ENCODE measurements at regions not wholly inside any gene's neighbourhood (a gene's known extent, or its start where the extent isn't known, plus 50 kb on each side); places are given as distances from the start of the nearest gene placed in this dataset.

DNA sequence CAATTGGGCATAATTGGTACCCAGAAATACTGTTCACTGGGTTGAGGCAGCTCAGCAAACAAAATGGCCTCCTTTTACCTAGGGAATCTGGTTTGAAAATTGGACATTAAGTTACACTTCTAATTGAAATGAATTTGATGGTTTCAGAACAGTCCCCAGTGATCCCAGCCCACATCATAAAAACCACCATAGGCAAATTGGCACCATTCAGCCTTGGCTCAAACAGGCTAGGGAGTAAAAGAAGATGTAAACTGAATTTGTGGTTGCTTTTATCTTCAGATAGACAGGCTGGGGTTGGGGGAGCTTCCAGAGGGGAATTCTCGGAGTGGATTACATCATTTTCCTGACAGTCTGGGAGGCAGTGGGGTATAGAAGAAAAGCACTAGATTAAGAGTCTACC, 576.5 kb downstream of the MID1IP1 start:
- dilution Hi-C loops (cut with MboI; ENCODE audit: extremely low pct_ligation_motif_present, low sequenced_read_pairs) = no loop called here
- no peaks in the 10 kb centered on the region for H3K36me3 ChIP-seq (ENCODE audit: control insufficient read depth in 2 of 2, extremely low read depth in 1 of 2, insufficient read depth in 2 of 2, low read length in 2 of 2)

DNA sequence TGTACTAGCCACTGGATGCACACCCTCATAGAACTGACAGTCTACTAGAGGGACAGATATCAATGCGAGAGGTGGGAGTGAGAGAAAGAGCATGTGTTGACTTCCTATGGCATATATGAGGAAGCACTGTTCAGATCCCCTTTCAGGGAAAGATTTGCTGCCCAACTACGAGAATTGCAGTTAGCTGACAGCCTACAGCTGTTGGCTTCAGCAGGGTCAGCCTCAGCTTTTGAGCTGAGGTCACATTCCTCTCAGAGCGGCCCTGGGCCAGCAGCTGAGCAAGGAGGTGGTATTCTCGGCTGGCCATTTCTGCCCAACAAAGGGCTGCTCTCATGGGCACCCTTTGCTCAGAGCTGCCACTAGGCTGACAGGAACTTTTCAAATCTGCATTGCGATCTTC, 580.2 kb downstream of the MID1IP1 start:
- H3K9me1 ChIP-seq (ENCODE audit: control insufficient read depth, extremely low read depth, insufficient read depth, low read length) = no peaks in the 10 kb centered on the region
- no peak overlapping the region for H3K27ac ChIP-seq (ENCODE audit: control insufficient read depth, insufficient read depth, low read length)
- H3K4me3 ChIP-seq (ENCODE audit: control insufficient read depth in 2 of 3, extremely low read depth in 1 of 3, insufficient read depth in 2 of 3, low read depth in 1 of 3, low read length in 3 of 3) = no peak overlapping the region
- no peak for TF ChIP-seq EZH2 (IDR thresholded peaks at IDR 0.05; ENCODE audit: low read length)
- TF ChIP-seq, protein P1, sequence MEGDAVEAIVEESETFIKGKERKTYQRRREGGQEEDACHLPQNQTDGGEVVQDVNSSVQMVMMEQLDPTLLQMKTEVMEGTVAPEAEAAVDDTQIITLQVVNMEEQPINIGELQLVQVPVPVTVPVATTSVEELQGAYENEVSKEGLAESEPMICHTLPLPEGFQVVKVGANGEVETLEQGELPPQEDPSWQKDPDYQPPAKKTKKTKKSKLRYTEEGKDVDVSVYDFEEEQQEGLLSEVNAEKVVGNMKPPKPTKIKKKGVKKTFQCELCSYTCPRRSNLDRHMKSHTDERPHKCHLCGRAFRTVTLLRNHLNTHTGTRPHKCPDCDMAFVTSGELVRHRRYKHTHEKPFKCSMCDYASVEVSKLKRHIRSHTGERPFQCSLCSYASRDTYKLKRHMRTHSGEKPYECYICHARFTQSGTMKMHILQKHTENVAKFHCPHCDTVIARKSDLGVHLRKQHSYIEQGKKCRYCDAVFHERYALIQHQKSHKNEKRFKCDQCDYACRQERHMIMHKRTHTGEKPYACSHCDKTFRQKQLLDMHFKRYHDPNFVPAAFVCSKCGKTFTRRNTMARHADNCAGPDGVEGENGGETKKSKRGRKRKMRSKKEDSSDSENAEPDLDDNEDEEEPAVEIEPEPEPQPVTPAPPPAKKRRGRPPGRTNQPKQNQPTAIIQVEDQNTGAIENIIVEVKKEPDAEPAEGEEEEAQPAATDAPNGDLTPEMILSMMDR (optimal IDR thresholded peaks at IDR 0.05 in 1 of 3, IDR thresholded peaks at IDR 0.05 in 1 of 3, conservative IDR thresholded peaks at IDR 0.05 in 1 of 3; ENCODE audit: extremely low read depth in 1 of 3, insufficient read depth in 2 of 3, low read length in 3 of 3) = no peak
- no peak overlapping the region for H3K4me2 ChIP-seq (ENCODE audit: control insufficient read depth, extremely low read depth, insufficient read depth, low read depth, low read length)
- no peaks in the 10 kb centered on the region for H3K36me3 ChIP-seq (ENCODE audit: control insufficient read depth in 2 of 2, extremely low read depth in 1 of 2, insufficient read depth in 2 of 2, low read length in 2 of 2)
- no peaks in the 10 kb centered on the region for H3K79me2 ChIP-seq (ENCODE audit: control insufficient read depth, insufficient read depth, low read length)
- H4K20me1 ChIP-seq (ENCODE audit: control insufficient read depth, extremely low read depth, insufficient read depth, low read length) = no peaks in the 10 kb centered on the region
- H3K4me1 ChIP-seq (ENCODE audit: control insufficient read depth, extremely low read depth, insufficient read depth, low read length) = no peaks in the 10 kb centered on the region
- dilution Hi-C loops (cut with MboI; ENCODE audit: extremely low pct_ligation_motif_present, low sequenced_read_pairs) = no loop called here
- H3K9ac ChIP-seq (ENCODE audit: control insufficient read depth, extremely low read depth, insufficient read depth, low read length) = no peak overlapping the region
- no peak for FAIRE-seq
- peaks cover 7% of the 10 kb centered on the region for H3K27me3 ChIP-seq (ENCODE audit: control insufficient read depth, extremely low read depth, insufficient read depth, low read length)
- no peak overlapping the region for H2AFZ ChIP-seq (ENCODE audit: control insufficient read depth, low read length)
- no peaks in the 10 kb centered on the region for H3K9me3 ChIP-seq (ENCODE audit: control insufficient read depth, low read depth, low read length)
- DNase-seq (ENCODE audit: low read depth, low spot score) = no peak

More for the DNA sequence above, 576.5 kb downstream of the MID1IP1 start:
- DNase-seq (ENCODE audit: low read depth, low spot score) (no peak), FAIRE-seq (no peak)
- H3K9me1 ChIP-seq (ENCODE audit: control insufficient read depth, extremely low read depth, insufficient read depth, low read length) = no peaks in the 10 kb centered on the region
- H3K79me2 ChIP-seq (ENCODE audit: control insufficient read depth, insufficient read depth, low read length) = no peaks in the 10 kb centered on the region
- no peak overlapping the region for H3K27ac ChIP-seq (ENCODE audit: control insufficient read depth, insufficient read depth, low read length)
- H2AFZ ChIP-seq (ENCODE audit: control insufficient read depth, low read length) = no peak overlapping the region
- no peak overlapping the region for H3K9ac ChIP-seq (ENCODE audit: control insufficient read depth, extremely low read depth, insufficient read depth, low read length)
- no peak for TF ChIP-seq EZH2 (IDR thresholded peaks at IDR 0.05; ENCODE audit: low read length)
- TF ChIP-seq, protein P1 (optimal IDR thresholded peaks at IDR 0.05 in 1 of 3, IDR thresholded peaks at IDR 0.05 in 1 of 3, conservative IDR thresholded peaks at IDR 0.05 in 1 of 3; ENCODE audit: extremely low read depth in 1 of 3, insufficient read depth in 2 of 3, low read length in 3 of 3) = no peak
- no peak overlapping the region for H3K4me3 ChIP-seq (ENCODE audit: control insufficient read depth in 2 of 3, extremely low read depth in 1 of 3, insufficient read depth in 2 of 3, low read depth in 1 of 3, low read length in 3 of 3)
- H3K9me3 ChIP-seq (ENCODE audit: control insufficient read depth, low read depth, low read length) = no peaks in the 10 kb centered on the region
- peaks cover 4% of the 10 kb centered on the region for H3K27me3 ChIP-seq (ENCODE audit: control insufficient read depth, extremely low read depth, insufficient read depth, low read length)
- H4K20me1 ChIP-seq (ENCODE audit: control insufficient read depth, extremely low read depth, insufficient read depth, low read length) = no peaks in the 10 kb centered on the region
- no peaks in the 10 kb centered on the region for H3K4me1 ChIP-seq (ENCODE audit: control insufficient read depth, extremely low read depth, insufficient read depth, low read length)
- no peak overlapping the region for H3K4me2 ChIP-seq (ENCODE audit: control insufficient read depth, extremely low read depth, insufficient read depth, low read depth, low read length)

All from keratinocyte (primary cell).